Keratinocyte (primary cell): ENCODE measurements at regions not wholly inside any gene's neighbourhood (a gene's known extent, or its start where the extent isn't known, plus 50 kb on each side); places are given as distances from the start of the nearest gene placed in this dataset.

Experiments
- CTCF ChIP-seq, 3 experiments: IDR thresholded peaks in 1 of 3; conservative IDR thresholded peaks in 1 of 3; optimal IDR thresholded peaks in 1 of 3; 2 replicates in 2 of 3; 3 replicates in 1 of 3; pipeline versions ENCODE3 to v1.5.1; 2011; ENCODE audit warnings: low read length in 3 of 3, mild to moderate bottlenecking in 3 of 3, moderate library complexity in 2 of 3, control low read depth in 1 of 3, inconsistent platforms in 1 of 3; ENCODE audit not compliant: insufficient read depth in 2 of 3; ENCODE audit errors: extremely low read depth in 1 of 3
- EZH2 ChIP-seq: IDR thresholded peaks from one replicate; pipeline ENCODE4 v1.6.1; 2012; ENCODE audit warnings: inconsistent platforms, mild to moderate bottlenecking, low read length, moderate library complexity

- TF ChIP-seq CTCF (optimal IDR thresholded peaks at IDR 0.05 in 1 of 3, IDR thresholded peaks at IDR 0.05 in 1 of 3, conservative IDR thresholded peaks at IDR 0.05 in 1 of 3; ENCODE audit: extremely low read depth in 1 of 3, insufficient read depth in 2 of 3, low read length in 3 of 3): no peak
- no peak for TF ChIP-seq EZH2
Observed at GRCh38 chr1:78737241-78737640, 87.6 kb downstream of the IFI44 start.
